HG02885 (cell line): ENCODE measurements at regions not wholly inside any gene's neighbourhood (a gene's known extent, or its start where the extent isn't known, plus 50 kb on each side); places are given as distances from the start of the nearest gene placed in this dataset.

Experiments
- ATAC-seq: cut with Tn5 transposase; IDR thresholded peaks from one replicate; pipeline ENCODE4 v1.9.1; 2021; ENCODE audit warnings: mild to moderate bottlenecking; ENCODE audit not compliant: unreplicated experiment, poor library complexity

GRCh38 chr5:61991430-61991829 is 314.6 kb upstream of the KIF2A start:
- no peak for ATAC-seq

- no peak for ATAC-seq
These were observed 314.1 kb upstream of the KIF2A start for GRCh38 chr5:61991866-61992265.

- ATAC-seq = no peak
These were observed 312.6 kb upstream of the KIF2A start for GRCh38 chr5:61993295-61993927.

- ATAC-seq = no peak
These were observed 311.8 kb upstream of the KIF2A start for GRCh38 chr5:61994171-61994570.

GRCh38 chr5:61995486-61995885 is 310.5 kb upstream of the KIF2A start:
- no peak for ATAC-seq

GRCh38 chr5:61999371-61999770 is 306.6 kb upstream of the KIF2A start:
- no peak for ATAC-seq

GRCh38 chr5:62000646-62001045 is 305.4 kb upstream of the KIF2A start:
- no peak for ATAC-seq

- no peak for ATAC-seq
These were observed 304.4 kb upstream of the KIF2A start for GRCh38 chr5:62001640-62002039.

GRCh38 chr5:62002436-62002835 is 303.6 kb upstream of the KIF2A start:
- ATAC-seq = no peak

- no peak for ATAC-seq
These were observed 300.5 kb upstream of the KIF2A start for GRCh38 chr5:62005551-62005950.

- ATAC-seq = no peak
These were observed 298.5 kb upstream of the KIF2A start for GRCh38 chr5:62007457-62007856.

- no peak for ATAC-seq
These were observed 294.8 kb upstream of the KIF2A start for GRCh38 chr5:62011089-62011664.

- no peak for ATAC-seq
These were observed 288.9 kb upstream of the KIF2A start for GRCh38 chr5:62017092-62017491.

GRCh38 chr5:62029303-62029702 is 276.7 kb upstream of the KIF2A start:
- ATAC-seq = no peak

- ATAC-seq = no peak
These were observed 275.7 kb upstream of the KIF2A start for GRCh38 chr5:62030326-62030725.

GRCh38 chr5:62038024-62038423 is 268.0 kb upstream of the KIF2A start:
- no peak for ATAC-seq

- no peak for ATAC-seq
These were observed 264.8 kb upstream of the KIF2A start for GRCh38 chr5:62041156-62041756.

GRCh38 chr5:62042007-62042406 is 264.0 kb upstream of the KIF2A start:
- no peak for ATAC-seq

GRCh38 chr5:62043289-62044280 is 262.4 kb upstream of the KIF2A start:
- ATAC-seq = no peak

- ATAC-seq = no peak
These were observed 261.0 kb upstream of the KIF2A start for GRCh38 chr5:62044989-62045388.

- no peak for ATAC-seq
These were observed 259.8 kb upstream of the KIF2A start for GRCh38 chr5:62046191-62046590.
